ENCODE measurements at regions not wholly inside any gene's neighbourhood (a gene's known extent, or its start where the extent isn't known, plus 50 kb on each side); places are given as distances from the start of the nearest gene placed in this dataset.

DNA sequence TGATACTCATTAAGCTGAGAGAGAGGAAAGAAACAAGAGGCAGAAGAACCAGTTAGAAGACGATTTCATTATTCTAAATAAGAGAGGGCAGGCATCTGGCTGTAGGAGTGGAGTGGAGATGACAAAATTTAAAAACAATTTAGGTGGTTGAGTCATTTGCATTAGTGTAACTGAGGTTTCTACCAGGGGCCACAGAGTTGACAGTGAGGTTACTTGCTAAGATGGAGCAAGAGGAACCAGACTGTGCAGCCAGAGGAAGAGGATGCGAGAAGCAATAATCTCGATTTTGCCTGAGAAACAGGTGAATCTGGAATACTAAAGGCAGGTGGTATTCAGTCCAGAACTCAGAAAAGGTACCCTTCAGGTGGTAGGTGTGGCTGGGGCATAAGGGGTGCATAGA is 491.9 kb downstream of the MID1IP1 start:
- Histone ChIP-seq H3K23ac (ENCODE audit: low read length) (no peak overlapping the region), H3K4me3 (ENCODE audit: low read length) (no peak overlapping the region), H3K36me3 (ENCODE audit: control insufficient read depth, insufficient read depth, low read length) (no peaks in the 10 kb centered on the region), H3K18ac (ENCODE audit: low read length) (no peak overlapping the region), H2BK5ac (ENCODE audit: low read length) (no peak overlapping the region), H4K8ac (ENCODE audit: low read depth, low read length) (no peak overlapping the region), H3K27me3 (ENCODE audit: insufficient read depth, low read length, poor library complexity) (no peaks in the 10 kb centered on the region), H4K5ac (ENCODE audit: low read length) (no peak overlapping the region), H2AK5ac (ENCODE audit: low read length) (no peak overlapping the region), H3K79me2 (ENCODE audit: control insufficient read depth, insufficient read depth, low read length) (no peaks in the 10 kb centered on the region), H2BK15ac (replicated peaks; ENCODE audit: low read depth) (no peak overlapping the region), H3K79me1 (ENCODE audit: low read length) (no peaks in the 10 kb centered on the region), H3K4ac (ENCODE audit: low read depth, low read length) (no peak overlapping the region), H3K27ac (ENCODE audit: low read depth, low read length) (no peak overlapping the region), H3K4me2 (ENCODE audit: low read length) (no peak overlapping the region), H3K56ac (ENCODE audit: low read length) (no peak overlapping the region), H3K9ac (ENCODE audit: low read length) (no peak overlapping the region), H2BK120ac (ENCODE audit: low read depth, low read length) (no peak overlapping the region), H3K4me1 (ENCODE audit: control insufficient read depth, low read depth, low read length) (no peaks in the 10 kb centered on the region)
- no CpG with 5 or more reads among the region's 3 CpGs for WGBS (ENCODE audit: extremely low coverage, insufficient coverage, low lambda C conversion rate)
- no peak for DNase-seq

DNA sequence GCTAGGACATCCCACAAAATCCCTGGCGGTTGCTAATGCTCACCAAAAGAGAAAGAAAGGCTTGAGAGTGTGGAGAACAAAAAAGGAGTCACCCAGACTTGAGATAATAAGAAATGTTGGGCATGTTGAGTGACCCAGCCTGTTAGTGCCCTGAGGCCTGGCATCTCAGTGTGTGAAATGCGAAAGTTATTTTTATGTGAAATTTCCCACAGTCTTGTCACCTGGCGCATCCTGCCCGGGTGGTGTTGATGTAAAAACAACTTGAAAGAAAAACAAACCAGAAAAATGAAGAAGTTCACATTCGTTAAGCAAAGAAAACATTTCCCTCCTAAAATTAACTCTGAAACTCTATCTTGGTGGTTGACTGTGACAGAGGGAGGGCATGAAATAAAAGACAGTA is 495.2 kb downstream of the MID1IP1 start:
- Histone ChIP-seq H3K79me2 (ENCODE audit: control insufficient read depth, insufficient read depth, low read length) (no peaks in the 10 kb centered on the region), H2BK15ac (replicated peaks; ENCODE audit: low read depth) (no peak overlapping the region), H3K4me2 (ENCODE audit: low read length) (no peak overlapping the region), H2BK120ac (ENCODE audit: low read depth, low read length) (no peak overlapping the region), H3K18ac (ENCODE audit: low read length) (no peak overlapping the region), H4K8ac (ENCODE audit: low read depth, low read length) (no peak overlapping the region), H2AK5ac (ENCODE audit: low read length) (no peak overlapping the region), H3K27ac (ENCODE audit: low read depth, low read length) (no peak overlapping the region), H3K9ac (ENCODE audit: low read length) (no peak overlapping the region), H3K27me3 (ENCODE audit: insufficient read depth, low read length, poor library complexity) (no peaks in the 10 kb centered on the region), H2BK5ac (ENCODE audit: low read length) (no peak overlapping the region), H3K23ac (ENCODE audit: low read length) (no peak overlapping the region), H3K4me3 (ENCODE audit: low read length) (no peak overlapping the region), H3K56ac (ENCODE audit: low read length) (no peak overlapping the region), H3K36me3 (ENCODE audit: control insufficient read depth, insufficient read depth, low read length) (no peaks in the 10 kb centered on the region), H4K5ac (ENCODE audit: low read length) (no peak overlapping the region), H3K4me1 (ENCODE audit: control insufficient read depth, low read depth, low read length) (no peaks in the 10 kb centered on the region), H3K4ac (ENCODE audit: low read depth, low read length) (no peak overlapping the region), H3K79me1 (ENCODE audit: low read length) (no peaks in the 10 kb centered on the region)
- DNase-seq: no peak
- no CpG with 5 or more reads among the region's 5 CpGs for WGBS (ENCODE audit: extremely low coverage, insufficient coverage, low lambda C conversion rate)

DNA sequence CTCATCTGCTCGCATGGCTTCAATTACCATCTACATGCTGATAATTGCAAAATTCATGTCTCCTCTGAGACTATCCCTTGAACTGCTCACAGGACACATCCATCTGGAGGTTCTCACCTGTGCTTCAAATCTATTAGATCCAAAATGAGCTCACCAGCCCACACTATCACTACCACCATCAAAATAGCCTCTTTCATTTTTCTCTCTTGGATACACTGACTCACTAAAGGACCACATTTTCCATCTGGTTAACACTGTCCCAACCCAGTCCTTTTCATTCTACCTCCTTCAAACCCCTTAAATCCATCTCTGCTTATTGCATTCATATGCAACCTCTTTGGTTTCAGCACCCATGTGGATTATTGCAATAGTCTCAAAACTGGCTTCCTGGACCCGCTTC is 497.6 kb downstream of the MID1IP1 start:
- H2BK5ac ChIP-seq (ENCODE audit: low read length): no peak overlapping the region
- H2BK120ac ChIP-seq (ENCODE audit: low read depth, low read length): no peak overlapping the region
- no peak overlapping the region for H4K8ac ChIP-seq (ENCODE audit: low read depth, low read length)
- H3K27me3 ChIP-seq (ENCODE audit: insufficient read depth, low read length, poor library complexity): no peaks in the 10 kb centered on the region
- H3K56ac ChIP-seq (ENCODE audit: low read length): no peak overlapping the region
- H3K36me3 ChIP-seq (ENCODE audit: control insufficient read depth, insufficient read depth, low read length): no peaks in the 10 kb centered on the region
- no CpG with 5 or more reads among the region's 2 CpGs for WGBS (ENCODE audit: extremely low coverage, insufficient coverage, low lambda C conversion rate)
- no peak for DNase-seq
- no peak overlapping the region for H3K4ac ChIP-seq (ENCODE audit: low read depth, low read length)
- H3K9ac ChIP-seq (ENCODE audit: low read length): no peak overlapping the region
- H3K27ac ChIP-seq (ENCODE audit: low read depth, low read length): no peak overlapping the region
- H3K79me1 ChIP-seq (ENCODE audit: low read length): no peaks in the 10 kb centered on the region
- H3K4me1 ChIP-seq (ENCODE audit: control insufficient read depth, low read depth, low read length): no peaks in the 10 kb centered on the region
- H2AK5ac ChIP-seq (ENCODE audit: low read length): no peak overlapping the region
- H3K4me2 ChIP-seq (ENCODE audit: low read length): no peak overlapping the region
- no peak overlapping the region for H4K5ac ChIP-seq (ENCODE audit: low read length)
- no peaks in the 10 kb centered on the region for H3K79me2 ChIP-seq (ENCODE audit: control insufficient read depth, insufficient read depth, low read length)
- no peak overlapping the region for H3K23ac ChIP-seq (ENCODE audit: low read length)
- H3K18ac ChIP-seq (ENCODE audit: low read length): no peak overlapping the region
- no peak overlapping the region for H3K4me3 ChIP-seq (ENCODE audit: low read length)
- H2BK15ac ChIP-seq (replicated peaks; ENCODE audit: low read depth): no peak overlapping the region

DNA sequence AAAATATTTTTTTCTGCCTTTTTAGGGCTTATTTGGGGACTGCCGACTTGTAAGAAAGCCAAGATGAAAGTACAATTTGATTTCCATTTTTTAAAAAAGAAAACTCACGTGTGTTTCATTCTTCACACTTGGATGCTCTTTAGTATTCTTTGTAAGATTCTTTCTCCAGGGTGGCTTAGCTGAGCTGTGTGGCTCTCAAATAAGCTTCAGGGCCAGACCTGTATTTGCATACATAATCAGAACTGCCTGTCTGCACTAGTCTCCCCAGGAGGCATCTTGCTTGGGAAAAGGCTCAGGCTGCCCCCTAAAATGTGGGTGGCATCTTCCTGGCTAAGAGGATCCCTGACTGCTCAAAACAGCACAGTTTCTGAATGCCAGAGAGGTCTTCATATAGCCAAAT is 498.4 kb downstream of the MID1IP1 start:
- no peaks in the 10 kb centered on the region for H3K4me1 ChIP-seq (ENCODE audit: control insufficient read depth, low read depth, low read length)

DNA sequence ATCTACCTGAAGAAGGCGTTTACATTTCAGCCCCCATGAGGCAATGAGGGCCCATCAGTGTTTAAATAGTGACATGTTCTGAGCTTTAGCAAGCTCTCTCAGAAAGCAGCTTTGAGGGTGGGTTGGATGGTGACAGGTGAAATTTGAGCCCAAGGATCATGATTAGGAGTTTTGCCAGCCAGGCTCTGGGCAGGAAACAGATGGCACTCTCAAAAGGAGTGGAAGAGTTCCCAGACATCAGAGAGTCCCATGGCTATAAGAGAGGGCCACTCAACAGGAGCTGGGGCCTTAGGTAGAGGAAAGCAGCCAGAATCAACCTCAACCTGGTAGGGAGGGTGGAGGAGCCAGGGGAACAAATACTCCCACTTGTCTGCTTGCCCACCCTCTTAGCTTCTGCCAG is 499.8 kb downstream of the MID1IP1 start:
- H3K27me3 ChIP-seq (ENCODE audit: insufficient read depth, low read length, poor library complexity): no peaks in the 10 kb centered on the region
- no peak overlapping the region for H4K5ac ChIP-seq (ENCODE audit: low read length)
- no peaks in the 10 kb centered on the region for H3K4me1 ChIP-seq (ENCODE audit: control insufficient read depth, low read depth, low read length)
- no peak overlapping the region for H2BK5ac ChIP-seq (ENCODE audit: low read length)
- no peak overlapping the region for H3K9ac ChIP-seq (ENCODE audit: low read length)
- DNase-seq: no peak
- H3K36me3 ChIP-seq (ENCODE audit: control insufficient read depth, insufficient read depth, low read length): no peaks in the 10 kb centered on the region
- H3K4ac ChIP-seq (ENCODE audit: low read depth, low read length): no peak overlapping the region
- WGBS (ENCODE audit: extremely low coverage, insufficient coverage, low lambda C conversion rate): no CpG with 5 or more reads among the region's 1 CpG
- no peak overlapping the region for H3K27ac ChIP-seq (ENCODE audit: low read depth, low read length)
- H3K4me2 ChIP-seq (ENCODE audit: low read length): no peak overlapping the region
- no peak overlapping the region for H3K4me3 ChIP-seq (ENCODE audit: low read length)
- H2AK5ac ChIP-seq (ENCODE audit: low read length): no peak overlapping the region
- H3K79me1 ChIP-seq (ENCODE audit: low read length): no peaks in the 10 kb centered on the region
- no peak overlapping the region for H2BK15ac ChIP-seq (replicated peaks; ENCODE audit: low read depth)
- no peak overlapping the region for H3K56ac ChIP-seq (ENCODE audit: low read length)
- H4K8ac ChIP-seq (ENCODE audit: low read depth, low read length): no peak overlapping the region
- H3K79me2 ChIP-seq (ENCODE audit: control insufficient read depth, insufficient read depth, low read length): no peaks in the 10 kb centered on the region
- no peak overlapping the region for H3K18ac ChIP-seq (ENCODE audit: low read length)
- H3K23ac ChIP-seq (ENCODE audit: low read length): no peak overlapping the region
- H2BK120ac ChIP-seq (ENCODE audit: low read depth, low read length): no peak overlapping the region

More for the DNA sequence above, 498.4 kb downstream of the MID1IP1 start:
- Histone ChIP-seq H2BK15ac (replicated peaks; ENCODE audit: low read depth) (no peak overlapping the region), H3K4me3 (ENCODE audit: low read length) (no peak overlapping the region), H3K79me1 (ENCODE audit: low read length) (no peaks in the 10 kb centered on the region), H2BK120ac (ENCODE audit: low read depth, low read length) (no peak overlapping the region), H2AK5ac (ENCODE audit: low read length) (no peak overlapping the region), H4K5ac (ENCODE audit: low read length) (no peak overlapping the region), H4K8ac (ENCODE audit: low read depth, low read length) (no peak overlapping the region), H3K4me2 (ENCODE audit: low read length) (no peak overlapping the region), H2BK5ac (ENCODE audit: low read length) (no peak overlapping the region), H3K27me3 (ENCODE audit: insufficient read depth, low read length, poor library complexity) (no peaks in the 10 kb centered on the region), H3K79me2 (ENCODE audit: control insufficient read depth, insufficient read depth, low read length) (no peaks in the 10 kb centered on the region), H3K56ac (ENCODE audit: low read length) (no peak overlapping the region), H3K27ac (ENCODE audit: low read depth, low read length) (no peak overlapping the region), H3K23ac (ENCODE audit: low read length) (no peak overlapping the region), H3K9ac (ENCODE audit: low read length) (no peak overlapping the region), H3K36me3 (ENCODE audit: control insufficient read depth, insufficient read depth, low read length) (no peaks in the 10 kb centered on the region), H3K4ac (ENCODE audit: low read depth, low read length) (no peak overlapping the region), H3K18ac (ENCODE audit: low read length) (no peak overlapping the region)
- WGBS (ENCODE audit: extremely low coverage, insufficient coverage, low lambda C conversion rate): no CpG with 5 or more reads among the region's 2 CpGs
- DNase-seq: no peak

DNA sequence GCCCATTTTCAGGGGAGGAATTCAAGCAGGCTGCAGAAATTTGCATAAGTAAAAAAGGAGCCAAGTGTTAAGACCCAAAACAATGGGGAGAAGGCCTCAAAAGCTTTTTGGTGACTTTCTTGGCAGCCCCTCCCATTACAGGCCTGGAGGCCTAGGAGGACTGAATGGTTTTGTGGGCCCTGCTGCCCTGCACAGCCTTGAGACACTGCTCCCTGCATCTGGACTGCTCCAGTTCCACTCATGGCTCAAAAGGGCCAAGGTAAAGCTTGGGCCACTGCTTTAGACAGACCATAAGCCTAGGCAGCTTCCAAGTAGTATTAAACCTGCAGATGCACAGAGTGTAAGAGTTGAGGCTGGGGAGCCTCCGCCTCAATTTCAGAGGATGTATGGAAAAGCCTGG is 501.6 kb downstream of the MID1IP1 start:
- Histone ChIP-seq H4K8ac (ENCODE audit: low read depth, low read length) (no peak overlapping the region), H3K4me3 (ENCODE audit: low read length) (no peak overlapping the region), H3K4ac (ENCODE audit: low read depth, low read length) (no peak overlapping the region), H3K23ac (ENCODE audit: low read length) (no peak overlapping the region), H4K5ac (ENCODE audit: low read length) (no peak overlapping the region), H3K9ac (ENCODE audit: low read length) (no peak overlapping the region), H3K18ac (ENCODE audit: low read length) (no peak overlapping the region), H3K27ac (ENCODE audit: low read depth, low read length) (no peak overlapping the region), H2BK5ac (ENCODE audit: low read length) (no peak overlapping the region), H2BK15ac (replicated peaks; ENCODE audit: low read depth) (no peak overlapping the region), H2AK5ac (ENCODE audit: low read length) (no peak overlapping the region), H2BK120ac (ENCODE audit: low read depth, low read length) (no peak overlapping the region), H3K4me1 (ENCODE audit: control insufficient read depth, low read depth, low read length) (no peaks in the 10 kb centered on the region), H3K79me1 (ENCODE audit: low read length) (no peaks in the 10 kb centered on the region), H3K79me2 (ENCODE audit: control insufficient read depth, insufficient read depth, low read length) (no peaks in the 10 kb centered on the region), H3K56ac (ENCODE audit: low read length) (no peak overlapping the region), H3K4me2 (ENCODE audit: low read length) (no peak overlapping the region), H3K27me3 (ENCODE audit: insufficient read depth, low read length, poor library complexity) (no peaks in the 10 kb centered on the region), H3K36me3 (ENCODE audit: control insufficient read depth, insufficient read depth, low read length) (no peaks in the 10 kb centered on the region)
- no peak for DNase-seq
- no CpG with 5 or more reads among the region's 1 CpG for WGBS (ENCODE audit: extremely low coverage, insufficient coverage, low lambda C conversion rate)
